Activated T-helper 1 cell treated with Interleukin-2 at 50 U/mL for 16 hours (primary cell): ENCODE measurements at regions not wholly inside any gene's neighbourhood (a gene's known extent, or its start where the extent isn't known, plus 50 kb on each side); places are given as distances from the start of the nearest gene placed in this dataset.

Experiments
- DNase-seq: peaks from one replicate; pipeline ENCODE4 v3.0.0-alpha.2; 2020; ENCODE audit warnings: low read depth

- no peak for DNase-seq
Observed at GRCh38 chr20:57876163-57876562, 166.3 kb upstream of the PMEPA1 start.

DNA sequence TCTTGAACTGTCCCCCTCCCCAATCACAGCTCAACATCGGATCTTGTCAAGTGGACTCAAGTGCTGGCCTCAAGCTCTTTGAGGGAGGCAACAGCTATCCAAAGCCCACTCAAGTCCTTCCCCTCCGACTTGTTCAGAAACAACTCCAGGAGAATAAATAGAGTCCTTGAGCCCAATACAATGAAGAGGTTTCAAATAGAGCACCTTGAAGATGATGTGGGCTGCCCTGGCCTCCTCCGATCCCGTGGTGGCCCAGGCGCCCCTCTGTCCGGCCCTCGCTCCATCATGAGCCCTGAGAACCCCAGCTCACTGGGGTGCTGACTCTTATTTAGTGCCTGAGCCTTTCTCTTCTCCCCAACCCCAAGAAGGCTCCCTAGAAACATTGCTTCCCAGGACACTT, 164.3 kb upstream of the PMEPA1 start:
- no peak for DNase-seq

GRCh38 chr20:57872816-57873409, 163.1 kb upstream of the PMEPA1 start:
- no peak for DNase-seq

GRCh38 chr20:57871237-57871632, 161.4 kb upstream of the PMEPA1 start:
- no peak for DNase-seq

GRCh38 chr20:57870597-57871236, 160.9 kb upstream of the PMEPA1 start:
- no peak for DNase-seq

- no peak for DNase-seq
Observed at GRCh38 chr20:57869951-57870315, 160.1 kb upstream of the PMEPA1 start.

GRCh38 chr20:57869291-57869950, 159.6 kb upstream of the PMEPA1 start:
- DNase-seq = no peak

GRCh38 chr20:57868310-57868709, 158.5 kb upstream of the PMEPA1 start:
- DNase-seq = no peak

- DNase-seq = no peak
Observed at GRCh38 chr20:57867807-57868206, 158.0 kb upstream of the PMEPA1 start.

GRCh38 chr20:57867181-57867803, 157.5 kb upstream of the PMEPA1 start:
- no peak for DNase-seq

GRCh38 chr20:57866250-57867106, 156.7 kb upstream of the PMEPA1 start:
- DNase-seq = no peak

GRCh38 chr20:57865266-57865665, 155.5 kb upstream of the PMEPA1 start:
- DNase-seq = no peak

- no peak for DNase-seq
Observed at GRCh38 chr20:57860576-57860975, 150.8 kb upstream of the PMEPA1 start.

DNA sequence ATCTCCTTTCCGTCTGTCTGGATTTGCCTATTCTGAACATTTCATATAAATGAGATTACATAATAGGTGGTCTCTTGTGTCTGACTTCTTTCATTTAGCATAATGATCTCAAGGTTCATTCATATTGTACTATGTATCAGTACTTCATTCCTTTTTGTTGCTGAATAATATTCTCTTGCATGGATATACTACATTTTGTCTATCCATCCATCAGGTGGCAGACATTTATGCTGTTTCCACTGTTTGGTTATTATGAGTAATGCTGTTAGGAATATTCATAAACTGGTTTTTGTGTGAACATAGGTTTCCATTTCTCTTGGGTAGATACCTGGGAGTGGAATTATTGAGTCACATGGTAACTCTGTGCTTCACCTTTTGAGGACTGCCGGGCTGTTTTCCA, 148.2 kb upstream of the PMEPA1 start:
- no peak for DNase-seq

DNA sequence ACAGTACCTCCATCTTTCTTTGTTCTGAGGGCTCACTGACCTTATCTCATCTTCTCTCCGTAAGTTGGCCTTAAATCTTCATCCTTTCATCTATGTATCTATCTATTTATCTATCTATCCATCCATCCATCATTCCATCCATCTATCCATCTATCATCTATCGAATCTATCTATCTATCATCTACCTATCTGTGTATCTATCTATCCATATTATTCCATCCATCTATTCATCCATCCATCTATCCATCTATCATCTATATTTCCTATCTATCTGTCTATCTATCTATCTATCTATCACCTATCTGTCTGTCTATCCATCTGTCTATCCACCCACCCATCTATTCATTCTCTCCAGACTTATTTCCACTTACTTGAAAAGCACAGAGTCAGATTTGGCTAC, 147.3 kb upstream of the PMEPA1 start:
- DNase-seq = no peak

GRCh38 chr20:57856658-57857057, 146.8 kb upstream of the PMEPA1 start:
- DNase-seq = no peak

GRCh38 chr20:57851796-57852195, 142.0 kb upstream of the PMEPA1 start:
- DNase-seq = no peak

DNA sequence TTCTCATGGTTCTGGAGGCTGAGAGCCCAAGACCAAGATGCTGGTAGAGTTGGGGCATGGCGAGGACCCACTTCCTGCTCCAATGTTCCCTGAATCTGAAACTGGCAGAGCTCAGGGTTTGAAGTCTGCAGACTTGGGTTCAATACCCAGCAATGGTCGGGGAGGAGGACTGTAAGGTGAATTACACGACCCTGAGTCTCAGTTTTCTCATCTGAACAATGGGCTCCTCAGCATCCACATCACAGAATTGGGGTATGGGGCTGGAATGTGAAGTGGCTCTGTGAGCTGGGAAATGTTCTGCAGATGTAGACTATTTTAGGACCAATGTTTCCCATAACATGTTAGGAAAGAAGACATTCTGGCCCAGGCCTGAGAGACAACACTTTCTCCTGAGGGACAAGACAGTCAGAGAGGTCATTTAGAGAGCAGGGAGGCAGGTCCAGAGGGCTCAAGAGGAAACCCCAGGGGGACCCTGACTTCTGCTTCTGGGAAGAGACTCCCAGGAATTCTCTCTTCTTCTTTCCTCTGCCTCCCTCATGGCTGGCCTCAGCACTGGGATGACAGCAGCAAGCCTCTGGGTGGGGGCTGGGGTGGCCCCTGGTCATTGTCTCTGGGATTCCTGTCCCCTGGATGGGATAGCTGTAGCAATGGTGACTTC, 141.3 kb upstream of the PMEPA1 start:
- DNase-seq = no peak

DNA sequence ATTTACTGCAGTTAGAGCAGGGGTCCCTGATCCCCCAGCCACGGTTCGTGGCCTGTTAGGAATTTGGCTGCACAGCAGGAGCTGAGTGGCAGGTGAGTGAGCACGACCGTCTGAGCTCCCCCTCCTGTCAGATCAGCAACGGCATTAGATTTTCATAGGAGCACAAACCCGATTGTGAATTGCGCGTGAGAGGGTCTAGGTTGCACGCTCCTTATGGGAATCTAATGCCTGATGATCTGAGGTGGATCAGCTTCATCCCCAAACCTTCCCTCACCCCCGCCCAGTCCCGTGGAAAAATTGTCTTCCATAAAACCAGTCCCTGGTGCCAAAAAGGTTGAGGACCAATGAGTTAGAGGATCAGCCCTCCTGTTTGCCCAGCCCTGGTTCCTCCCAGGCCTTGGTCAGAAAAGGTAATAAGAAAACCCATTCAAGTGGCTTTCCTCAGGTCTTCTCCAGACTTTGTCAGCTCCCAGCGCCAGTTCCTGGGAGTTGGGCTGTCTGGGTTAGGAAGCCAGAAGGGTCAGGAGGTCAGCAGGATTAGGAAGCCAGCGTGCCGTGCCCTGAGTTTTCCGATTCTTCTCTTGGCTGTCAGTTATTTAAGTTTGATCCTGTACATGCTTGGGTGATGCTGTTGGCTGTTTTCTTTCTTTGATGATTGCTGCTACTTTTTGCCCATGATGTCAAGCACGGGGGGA, 139.9 kb upstream of the PMEPA1 start:
- DNase-seq = no peak

GRCh38 chr20:57849121-57849520, 139.3 kb upstream of the PMEPA1 start:
- DNase-seq = no peak

DNA sequence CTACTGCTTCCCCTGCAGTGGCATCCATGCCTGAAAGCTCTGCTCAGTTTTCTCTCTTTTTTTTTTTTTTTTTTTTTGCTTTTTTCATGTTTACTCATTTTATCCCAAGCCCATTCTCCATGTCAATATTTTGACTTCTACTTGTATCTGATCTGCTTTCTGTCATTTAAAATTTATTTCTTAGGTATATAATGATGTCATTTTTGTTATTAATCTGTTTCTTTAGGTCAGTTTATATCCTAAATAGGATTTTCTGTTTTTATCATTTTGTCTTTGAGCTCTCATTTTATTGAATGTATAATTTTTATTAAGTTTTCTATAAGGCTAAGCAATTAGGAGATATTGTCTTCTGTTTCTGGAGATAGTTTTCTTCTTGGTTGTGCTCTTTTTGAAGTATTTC, 138.5 kb upstream of the PMEPA1 start:
- DNase-seq = no peak
